Suprapubic skin (tissue), 4 donors: ENCODE measurements at regions not wholly inside any gene's neighbourhood (a gene's known extent, or its start where the extent isn't known, plus 50 kb on each side); places are given as distances from the start of the nearest gene placed in this dataset.

Source experiments
- DNase-seq, 2 donors: peaks; one replicate each; pipeline ENCODE4 v3.0.0-alpha.2; 2019; ENCODE audit warnings: low spot score in 2 of 2
- H3K27ac ChIP-seq: fragments of 200-600 bp; sonication (generic); one replicate; pipeline ENCODE4 v1.5.1; 2019
- H3K27me3 ChIP-seq: fragments of 200-600 bp; sonication (generic); one replicate; pipeline ENCODE4 v1.5.1; 2019
- H3K36me3 ChIP-seq: fragments of 200-600 bp; sonication (generic); one replicate; pipeline ENCODE4 v1.5.1; 2019
- H3K4me1 ChIP-seq: fragments of 200-600 bp; sonication (generic); one replicate; pipeline ENCODE4 v1.5.1; 2019
- H3K4me3 ChIP-seq: fragments of 200-600 bp; sonication (generic); one replicate; pipeline ENCODE4 v1.5.1; 2019; ENCODE audit warnings: mild to moderate bottlenecking
- H3K9me3 ChIP-seq: fragments of 200-600 bp; sonication (generic); one replicate; pipeline ENCODE4 v1.5.1; 2019
- CTCF ChIP-seq, 2 donors: fragments of 200-600 bp in 1 of 2; fragments of 450-650 bp in 1 of 2; sonication (generic) in 1 of 2; IDR thresholded peaks; one replicate each; pipeline ENCODE4 v1.5.1; 2016 to 2019; ENCODE audit warnings: antibody characterized with exemption in 2 of 2, mild to moderate bottlenecking in 1 of 2, moderate library complexity in 1 of 2
- EP300 ChIP-seq: sonication (generic); formaldehyde crosslinking; IDR thresholded peaks from one replicate; pipeline ENCODE4 v1.6.1; 2017; ENCODE audit warnings: antibody characterized with exemption
- POLR2A ChIP-seq, 2 donors: fragments of 450-650 bp; IDR thresholded peaks; one replicate each; pipeline ENCODE4 v1.6.1; 2017; ENCODE audit warnings: antibody characterized with exemption in 2 of 2, mild to moderate bottlenecking in 2 of 2, moderate library complexity in 2 of 2
- POLR2AphosphoS5 ChIP-seq, 3 donors: sonication (generic); formaldehyde crosslinking; IDR thresholded peaks; one replicate each; pipeline ENCODE4 v1.6.1; 2017; ENCODE audit warnings: antibody characterized with exemption in 3 of 3
- WGBS: methylation state at CpG from one replicate; pipeline ENCODE4 v1.1.5; 2018; 5-methylcytosine and 5-hydroxymethylcytosine counted together

GRCh38 chr4:141389649-141390048 lies 169.0 kb downstream of the ZNF330 start:
- Histone ChIP-seq H3K27ac (no peak overlapping the region), H3K4me3 (no peak overlapping the region), H3K27me3 (no peaks in the 10 kb centered on the region), H3K4me1 (peaks cover 4% of the 10 kb centered on the region), H3K9me3 (no peaks in the 10 kb centered on the region), H3K36me3 (no peaks in the 10 kb centered on the region)
- WGBS: 82% methylated on average over 1 of the region's 1 CpG
- TF ChIP-seq EP300: no peak
- TF ChIP-seq POLR2A (IDR thresholded peaks at IDR 0.05): no peak
- no peak for TF ChIP-seq CTCF (IDR thresholded peaks at IDR 0.05)
- no peak for TF ChIP-seq POLR2AphosphoS5 (IDR thresholded peaks at IDR 0.05)
- DNase-seq: no peak

- TF ChIP-seq POLR2AphosphoS5 (IDR thresholded peaks at IDR 0.05) (no peak), EP300 (no peak), CTCF (IDR thresholded peaks at IDR 0.05) (no peak), POLR2A (IDR thresholded peaks at IDR 0.05) (no peak)
- Histone ChIP-seq H3K9me3 (no peaks in the 10 kb centered on the region), H3K27ac (no peak overlapping the region), H3K4me3 (no peak overlapping the region), H3K4me1 (peaks cover 4% of the 10 kb centered on the region), H3K36me3 (no peaks in the 10 kb centered on the region), H3K27me3 (peaks cover 3% of the 10 kb centered on the region)
- no peak for DNase-seq
- 97% methylated on average over 1 of the region's 1 CpG for WGBS
Observed at GRCh38 chr4:141390571-141390970, 169.9 kb downstream of the ZNF330 start.

- Histone ChIP-seq H3K4me3 (no peak overlapping the region), H3K27ac (no peak overlapping the region), H3K9me3 (no peaks in the 10 kb centered on the region), H3K27me3 (peaks cover 3% of the 10 kb centered on the region), H3K36me3 (no peaks in the 10 kb centered on the region), H3K4me1 (peaks cover 4% of the 10 kb centered on the region)
- TF ChIP-seq POLR2A (IDR thresholded peaks at IDR 0.05) (no peak), EP300 (no peak), POLR2AphosphoS5 (IDR thresholded peaks at IDR 0.05) (no peak)
- no peak for DNase-seq
Observed at GRCh38 chr4:141391293-141391692, 170.6 kb downstream of the ZNF330 start.

GRCh38 chr4:141391771-141392170 lies 171.1 kb downstream of the ZNF330 start:
- WGBS: 47% methylated on average over 3 of the region's 3 CpGs
- H3K4me3 ChIP-seq: no peak overlapping the region
- DNase-seq: no peak
- TF ChIP-seq EP300: no peak
- TF ChIP-seq CTCF (IDR thresholded peaks at IDR 0.05): no peak
- TF ChIP-seq POLR2AphosphoS5 (IDR thresholded peaks at IDR 0.05): no peak
- no peak for TF ChIP-seq POLR2A (IDR thresholded peaks at IDR 0.05)
- no peak overlapping the region for H3K27ac ChIP-seq
- no peaks in the 10 kb centered on the region for H3K36me3 ChIP-seq
- H3K27me3 ChIP-seq: peaks cover 3% of the 10 kb centered on the region
- H3K4me1 ChIP-seq: peaks cover 4% of the 10 kb centered on the region
- H3K9me3 ChIP-seq: no peaks in the 10 kb centered on the region

- Histone ChIP-seq H3K4me3 (no peak overlapping the region), H3K36me3 (no peaks in the 10 kb centered on the region), H3K4me1 (peaks cover 4% of the 10 kb centered on the region), H3K9me3 (no peaks in the 10 kb centered on the region), H3K27me3 (peaks cover 3% of the 10 kb centered on the region), H3K27ac (no peak overlapping the region)
- DNase-seq: no peak
- WGBS: 56% methylated on average over 1 of the region's 1 CpG
- TF ChIP-seq EP300 (no peak), POLR2AphosphoS5 (IDR thresholded peaks at IDR 0.05) (no peak), POLR2A (IDR thresholded peaks at IDR 0.05) (no peak), CTCF (IDR thresholded peaks at IDR 0.05) (no peak)
Observed at GRCh38 chr4:141395246-141395830, 174.6 kb downstream of the ZNF330 start.

- no peak overlapping the region for H3K27ac ChIP-seq
- no peaks in the 10 kb centered on the region for H3K36me3 ChIP-seq
- no peak for DNase-seq
- WGBS: 94% methylated on average over 5 of the region's 5 CpGs
- no peaks in the 10 kb centered on the region for H3K4me1 ChIP-seq
- H3K27me3 ChIP-seq: peaks cover 3% of the 10 kb centered on the region
- TF ChIP-seq EP300 (no peak), CTCF (IDR thresholded peaks at IDR 0.05) (no peak)
- no peaks in the 10 kb centered on the region for H3K9me3 ChIP-seq
- no peak overlapping the region for H3K4me3 ChIP-seq
Observed at GRCh38 chr4:141395919-141396318, 175.2 kb downstream of the ZNF330 start.
